SH-SY5Y (cell line): ENCODE measurements at regions not wholly inside any gene's neighbourhood (a gene's known extent, or its start where the extent isn't known, plus 50 kb on each side); places are given as distances from the start of the nearest gene placed in this dataset.
A peak's percentile ranks its signal among the peaks of the same experiment; 100 is the strongest.

Source experiments
- GATA2 ChIP-seq: IDR thresholded peaks from 2 replicates; pipeline ENCODE4 v1.6.1; 2011; ENCODE audit warnings: mild to moderate bottlenecking, low read depth, low read length
- GATA3 ChIP-seq: IDR thresholded peaks from 2 replicates; pipeline ENCODE4 v1.6.1; 2011; ENCODE audit warnings: low read depth, mild to moderate bottlenecking, low read length, moderate library complexity

DNA sequence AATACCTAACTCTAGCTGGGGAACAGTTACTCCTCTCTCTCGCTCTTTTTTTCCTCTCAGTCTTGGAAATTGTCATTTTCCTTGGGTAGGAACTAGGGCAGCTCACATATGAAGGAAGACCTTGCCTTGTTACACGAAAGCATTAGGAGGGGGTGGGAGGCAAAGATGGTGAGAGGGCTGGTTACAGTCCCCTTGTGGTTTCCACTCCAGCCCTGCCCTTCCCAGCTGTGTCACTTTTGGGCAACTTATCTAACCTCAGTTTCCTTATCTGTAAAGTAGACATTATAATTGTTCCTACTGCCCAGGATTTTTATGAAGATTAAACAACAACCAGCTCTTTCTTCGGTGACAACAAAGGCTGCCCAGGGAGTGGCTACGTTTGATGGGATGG is 196.2 kb upstream of the CLINT1 start:
- no peak for TF ChIP-seq GATA2
- no peak for TF ChIP-seq GATA3

DNA sequence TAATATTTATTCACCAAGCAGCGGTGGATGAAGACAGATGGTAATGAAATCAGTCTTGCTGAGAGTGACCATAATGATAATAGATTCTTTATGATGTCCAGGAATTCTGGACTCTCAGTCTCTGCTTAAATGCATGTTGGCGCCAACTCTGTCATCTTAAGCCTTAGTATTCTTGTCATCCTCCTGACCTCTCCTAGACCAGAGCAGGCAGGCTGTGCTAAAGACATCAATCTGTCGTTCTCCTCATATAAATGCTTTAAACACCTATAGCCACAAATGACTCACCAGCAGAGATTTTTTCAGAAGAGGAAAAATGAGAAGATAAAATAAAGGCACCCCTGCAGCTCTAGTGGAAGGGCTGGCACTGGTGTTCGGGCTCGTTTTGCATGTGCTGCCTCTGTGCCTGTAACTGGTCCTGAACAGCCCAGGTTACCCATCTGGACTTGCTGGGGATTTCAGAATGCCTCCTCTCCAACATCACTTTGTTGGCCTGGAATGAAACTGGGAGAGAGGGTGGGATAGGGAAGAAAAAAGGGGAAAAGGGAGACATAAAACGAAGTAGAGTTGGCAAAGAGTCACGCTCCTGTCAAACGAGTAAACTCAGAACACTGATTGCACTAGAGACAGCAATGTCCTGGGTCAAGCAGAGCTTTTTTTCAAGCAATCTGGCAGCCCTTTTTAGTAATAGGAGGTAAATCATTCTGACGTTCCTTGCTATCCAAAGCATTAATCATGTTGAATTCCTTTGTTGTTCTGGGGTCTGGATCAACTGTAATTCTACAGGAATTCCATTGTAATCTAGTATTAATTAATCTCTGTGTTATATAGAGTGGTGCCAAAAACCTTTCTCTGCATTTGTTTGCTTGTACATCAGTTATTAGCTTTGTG is 195.5 kb upstream of the CLINT1 start:
- peak; percentile 84 for TF ChIP-seq GATA3
- TF ChIP-seq GATA2 = peak; percentile 98

DNA sequence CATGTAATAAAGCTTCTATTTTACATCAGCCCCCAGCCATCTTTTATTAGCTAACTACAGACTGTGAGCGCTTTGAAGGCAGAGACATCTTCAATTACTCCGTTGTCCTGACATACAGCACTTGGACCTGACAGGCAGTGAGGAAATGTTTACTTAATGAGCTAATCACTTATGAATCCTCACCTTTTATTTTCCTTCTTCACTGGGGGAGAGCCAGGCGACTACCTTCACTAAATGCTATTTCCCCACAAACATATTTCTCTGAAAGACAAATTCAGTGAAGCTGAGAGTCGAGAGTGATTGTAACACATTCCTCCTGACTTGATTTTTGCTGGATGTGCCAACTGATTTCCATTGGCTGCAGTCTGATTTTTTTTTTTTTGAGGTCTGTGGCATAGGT is 192.1 kb upstream of the CLINT1 start:
- no peak for TF ChIP-seq GATA3
- no peak for TF ChIP-seq GATA2

DNA sequence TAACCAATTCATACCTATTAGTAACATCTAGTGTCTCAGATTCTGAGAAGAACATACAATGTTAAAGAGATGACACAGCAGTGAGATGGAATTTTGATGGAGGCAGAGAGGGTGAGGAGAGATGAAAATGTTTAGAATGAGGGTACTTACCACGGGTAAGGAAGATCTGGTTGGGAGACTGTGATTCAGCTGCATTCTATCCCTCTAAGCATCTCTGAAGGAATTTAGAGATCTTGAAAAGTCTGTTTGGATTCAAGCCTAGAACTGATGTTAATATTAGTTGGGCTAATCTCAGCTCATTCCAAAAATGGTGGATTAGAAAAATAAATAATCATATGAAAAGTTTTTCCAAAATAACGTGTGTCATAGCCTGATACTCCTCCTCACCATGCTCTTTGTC is 191.5 kb upstream of the CLINT1 start:
- TF ChIP-seq GATA2 (no peak), GATA3 (no peak)

DNA sequence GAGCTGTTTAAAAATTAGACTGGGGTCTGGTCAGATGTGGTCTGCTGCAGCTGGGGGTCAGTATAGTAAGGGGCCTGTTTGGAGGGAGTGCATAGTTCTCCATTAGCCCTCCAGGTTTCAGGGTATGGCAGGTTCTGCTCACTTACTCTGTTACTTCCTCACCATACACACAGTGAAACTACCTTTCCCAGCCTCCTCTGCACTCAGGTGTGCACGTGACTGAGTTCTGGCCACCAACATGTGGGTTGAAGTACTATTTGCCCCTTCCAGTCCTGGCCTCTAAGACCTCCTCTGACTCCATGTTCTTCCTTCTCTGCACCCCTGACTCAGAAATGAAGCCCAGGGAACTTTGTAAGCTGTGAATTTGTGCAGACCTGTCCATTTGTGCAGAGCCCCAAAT is 190.5 kb upstream of the CLINT1 start:
- no peak for TF ChIP-seq GATA3
- no peak for TF ChIP-seq GATA2

DNA sequence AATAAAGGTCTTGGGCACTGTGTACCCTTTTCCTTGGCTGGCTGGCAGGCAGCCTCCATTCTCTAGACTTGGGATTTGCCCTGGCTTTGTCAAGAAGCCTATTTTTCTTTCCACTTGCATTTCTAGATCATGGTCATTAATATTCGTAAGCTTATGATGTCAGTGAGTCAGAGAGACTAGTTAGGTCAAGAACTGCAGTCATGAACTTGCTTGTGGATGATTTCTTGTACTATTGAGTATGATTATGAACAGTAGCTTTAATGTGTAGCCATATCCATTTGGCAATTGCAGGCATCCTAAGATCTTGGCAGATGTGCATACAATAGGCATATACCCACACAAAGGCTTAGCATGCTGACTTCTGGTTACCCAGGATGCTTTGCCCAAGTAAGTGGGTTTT is 186.8 kb upstream of the CLINT1 start:
- TF ChIP-seq GATA2 (no peak), GATA3 (no peak)

DNA sequence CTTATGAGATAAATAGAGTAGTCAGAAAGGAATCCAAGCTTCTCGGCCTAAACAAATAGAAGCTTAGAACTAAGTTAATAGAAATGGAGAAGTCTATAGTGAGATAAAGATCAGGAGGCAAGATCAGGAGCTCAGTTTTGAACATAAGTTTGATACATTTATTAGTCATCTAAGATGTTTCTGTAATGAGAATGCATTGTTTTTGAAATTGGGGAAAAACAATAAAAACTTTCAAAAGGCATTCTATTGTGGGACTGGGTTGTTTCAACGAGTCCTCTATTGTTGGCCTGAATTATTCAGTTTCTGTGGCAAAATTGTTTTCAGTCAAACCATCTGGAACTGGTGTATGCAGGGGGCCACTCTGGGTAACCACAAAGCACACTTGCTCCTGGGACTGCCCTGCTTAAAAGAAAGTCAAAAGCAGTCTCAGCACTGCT is 181.0 kb upstream of the CLINT1 start:
- TF ChIP-seq GATA3 = no peak
- no peak for TF ChIP-seq GATA2

DNA sequence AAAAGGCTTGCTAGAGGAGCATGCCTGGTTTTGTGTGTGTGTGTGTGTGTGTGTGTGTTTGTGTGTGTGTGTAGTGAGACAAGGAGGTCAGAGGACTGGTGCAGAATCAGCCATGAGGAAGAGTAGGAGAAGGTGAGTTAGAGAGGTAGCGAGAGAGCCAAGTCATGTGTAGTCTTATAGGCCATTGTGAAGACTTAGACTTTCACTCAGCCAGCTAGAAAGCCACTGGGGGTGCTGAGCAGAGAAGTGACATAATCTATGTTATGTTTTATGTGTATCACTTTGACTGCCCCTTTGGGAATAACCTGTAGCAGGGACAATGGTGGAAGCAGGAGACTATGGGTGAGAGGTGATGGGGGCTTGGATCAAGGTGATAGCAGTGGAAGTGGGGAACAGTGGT is 180.5 kb upstream of the CLINT1 start:
- TF ChIP-seq GATA3 (no peak), GATA2 (no peak)

DNA sequence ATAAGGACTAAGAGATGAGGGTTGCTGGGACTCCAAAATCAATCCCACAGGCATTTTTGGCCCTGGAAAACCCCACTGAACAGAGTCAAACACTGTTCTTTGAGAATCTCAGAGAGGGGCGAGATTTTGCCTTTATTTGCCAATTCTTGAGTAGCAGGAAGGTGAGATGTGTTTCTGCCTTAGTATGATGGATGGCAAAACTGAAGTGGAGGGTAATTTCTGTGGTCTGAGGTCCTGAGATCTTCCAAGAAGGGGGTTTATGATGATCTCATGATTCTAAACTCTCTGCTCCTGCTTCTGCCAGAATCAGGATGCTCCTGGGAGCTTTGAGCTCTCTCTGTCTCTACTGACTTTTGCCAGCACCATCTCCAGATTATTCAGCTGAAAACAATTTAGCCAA is 174.8 kb upstream of the CLINT1 start:
- TF ChIP-seq GATA3 (no peak), GATA2 (no peak)

DNA sequence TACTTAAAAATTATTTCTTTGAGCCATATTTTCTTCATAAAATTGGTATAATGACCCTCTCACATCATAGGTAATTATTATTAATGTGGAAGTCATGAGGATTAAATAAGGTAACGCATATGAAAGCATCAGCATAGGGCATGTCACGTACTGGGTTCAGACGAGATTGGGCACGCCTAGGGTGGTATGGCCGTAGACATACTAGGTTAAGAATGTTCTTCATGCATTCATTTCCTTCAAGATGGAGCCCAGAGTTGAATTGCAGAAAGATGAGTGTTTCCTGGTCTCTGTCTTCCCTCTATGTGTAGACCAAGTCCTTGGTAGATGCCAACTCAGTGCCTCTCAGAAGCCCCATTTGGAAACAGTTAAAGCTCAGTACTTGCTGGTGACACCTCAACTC is 174.1 kb upstream of the CLINT1 start:
- TF ChIP-seq GATA3 (no peak), GATA2 (no peak)

DNA sequence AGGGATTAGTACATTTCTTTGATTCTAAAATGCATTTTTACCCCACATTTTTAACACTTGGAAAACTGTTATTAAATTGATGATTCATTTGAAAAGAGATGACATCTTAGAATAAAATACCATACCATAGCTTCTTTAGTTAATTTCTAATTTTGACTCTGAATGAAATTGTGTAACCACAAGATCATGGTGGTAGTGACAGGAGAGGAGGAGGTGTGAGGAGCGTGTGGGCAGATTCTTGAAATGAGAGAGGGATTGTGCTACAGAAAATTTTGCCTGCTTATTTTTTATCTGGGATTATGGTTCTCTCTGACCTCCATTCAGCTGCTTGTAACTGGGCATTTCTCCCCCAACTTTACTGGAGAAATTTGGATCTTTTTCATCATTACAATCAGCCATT is 173.3 kb upstream of the CLINT1 start:
- TF ChIP-seq GATA3 = no peak
- TF ChIP-seq GATA2 = no peak

DNA sequence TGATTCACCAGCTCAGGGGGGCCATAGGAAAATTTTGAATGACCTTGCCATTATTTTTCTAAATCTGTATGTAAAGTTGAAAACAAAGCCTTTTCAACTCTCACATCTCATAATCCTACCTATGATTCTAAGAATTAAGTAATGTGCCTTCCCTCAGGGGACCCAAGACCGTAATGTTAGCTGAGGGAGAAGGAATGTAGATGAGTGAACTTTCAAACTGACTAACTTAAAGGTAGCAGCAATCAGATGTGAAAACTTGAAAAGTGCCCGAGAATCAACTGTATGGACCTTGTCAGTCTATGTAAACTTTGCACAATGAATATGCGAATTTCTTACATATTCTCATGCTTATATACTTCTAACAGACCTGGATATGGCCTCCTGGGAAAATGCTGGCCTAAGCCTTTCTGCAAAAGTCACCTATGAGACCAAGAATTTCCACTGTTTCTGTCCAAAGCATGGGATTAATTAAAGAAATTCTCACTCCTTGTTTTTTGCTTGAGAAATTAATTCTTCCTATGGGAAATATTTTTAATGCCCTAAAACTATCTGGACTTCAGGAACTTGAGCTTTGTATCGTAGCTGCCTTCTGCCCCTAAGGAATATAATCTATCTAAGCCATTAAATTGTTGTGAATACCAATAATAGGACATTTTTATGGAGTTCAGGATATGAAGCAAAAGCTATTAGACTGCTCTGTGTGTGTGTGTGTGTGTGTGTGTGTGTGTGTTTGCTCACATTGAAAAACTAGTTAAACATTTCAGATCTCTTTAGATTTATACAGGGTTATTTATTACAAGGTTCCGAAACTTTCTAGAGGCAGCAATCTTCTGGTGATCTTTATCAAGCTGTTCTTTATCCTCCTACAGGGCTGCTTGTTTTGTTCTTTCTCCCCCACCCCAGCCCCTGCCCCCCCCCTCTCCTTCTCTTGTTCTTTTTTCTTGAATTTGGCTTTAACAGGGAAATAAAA is 169.1 kb upstream of the CLINT1 start:
- TF ChIP-seq GATA3 (no peak), GATA2 (no peak)

DNA sequence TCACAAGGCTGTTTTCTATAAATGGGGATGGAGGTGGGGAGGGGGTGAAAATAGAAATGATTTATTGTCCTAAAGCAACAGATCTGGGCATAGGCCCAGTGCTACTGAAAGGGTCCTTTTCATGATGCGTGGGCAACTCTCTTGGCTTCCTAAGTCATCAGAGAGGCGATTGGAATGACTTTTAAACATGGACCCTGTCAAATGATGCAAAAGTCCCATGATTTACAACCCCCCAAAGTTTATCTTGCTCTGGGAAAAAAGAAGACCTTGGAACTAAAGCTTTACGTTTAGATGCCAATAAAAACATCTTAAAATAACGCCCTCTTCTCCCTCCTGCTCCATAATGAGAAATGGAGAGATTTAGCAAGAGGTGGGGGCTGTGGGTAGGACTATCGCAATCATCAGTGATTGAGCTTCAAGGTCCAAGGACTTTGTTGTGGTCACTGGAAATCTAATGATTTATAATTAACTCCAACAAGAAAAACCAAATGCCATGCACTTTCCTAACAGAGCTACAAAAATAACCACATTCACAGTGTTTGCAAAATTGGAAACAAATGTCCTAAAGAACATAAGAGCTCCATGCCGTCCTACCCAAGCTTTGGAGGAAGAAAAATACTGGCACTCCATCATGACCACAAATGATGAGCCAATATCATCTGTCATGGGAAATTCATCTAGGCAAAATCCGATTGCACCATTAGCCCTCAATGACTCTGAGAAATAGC is 167.5 kb upstream of the CLINT1 start:
- TF ChIP-seq GATA2 = no peak

DNA sequence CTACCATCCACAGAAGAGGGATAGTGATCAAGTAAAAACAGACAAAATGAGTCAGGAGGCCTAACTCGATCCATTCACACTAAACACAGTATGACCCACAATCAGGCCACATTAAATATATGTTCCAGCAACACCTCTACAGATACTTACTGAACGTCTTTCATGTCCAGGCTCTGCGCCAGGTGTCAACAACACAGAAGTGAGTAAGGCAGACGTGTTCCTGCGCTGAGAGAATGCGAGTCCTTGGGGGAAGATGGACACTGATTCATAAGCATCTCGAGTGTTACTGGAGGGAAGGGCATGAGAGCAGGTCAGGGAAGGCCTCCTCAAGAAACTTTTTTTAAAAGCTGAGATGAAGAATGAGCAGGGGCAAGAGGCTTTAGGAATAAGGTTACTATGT is 164.3 kb upstream of the CLINT1 start:
- TF ChIP-seq GATA3 = no peak
- TF ChIP-seq GATA2 = no peak
